ENCODE measurements at regions not wholly inside any gene's neighbourhood (a gene's known extent, or its start where the extent isn't known, plus 50 kb on each side); places are given as distances from the start of the nearest gene placed in this dataset.
"Not testable (repeated sequence)": the region's sequence is repeated elsewhere in the genome, so short reads cannot be mapped to it uniquely, and the experiment has no call there.

DNA sequence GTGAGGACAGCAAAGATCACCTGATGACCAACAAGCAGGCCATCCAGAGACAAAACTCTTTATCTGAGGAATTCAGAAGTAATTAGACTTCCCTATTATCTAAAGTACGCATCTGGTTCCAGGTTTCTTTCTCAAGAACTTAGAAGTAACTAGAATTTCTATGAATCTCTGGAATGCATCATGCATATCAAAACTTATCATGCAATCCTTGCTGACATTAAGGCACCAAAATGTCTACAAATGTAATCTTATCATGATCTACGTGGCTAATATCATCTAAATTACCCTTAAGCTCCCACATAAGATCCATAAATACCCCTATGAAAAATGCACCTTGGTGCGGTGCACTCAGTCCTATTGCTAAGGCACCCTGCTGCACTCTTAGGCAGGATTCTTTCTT, 488.1 kb upstream of the TLE4 start:
- no peak overlapping the region for H3K27ac ChIP-seq
- H3K27me3 ChIP-seq (replicated peaks) = no peaks in the 10 kb centered on the region
- no peaks in the 10 kb centered on the region; the same call in 1 of the 2 replicates for H3K9me3 ChIP-seq (replicated peaks)
- H3K4me1 ChIP-seq (replicated peaks) = no peaks in the 10 kb centered on the region
- H3K4me3 ChIP-seq = no peak overlapping the region
- H3K36me3 ChIP-seq = no peaks in the 10 kb centered on the region
- DNase-seq (ENCODE audit: low read depth in 1 of 2, low spot score in 2 of 2) = no peak

DNA sequence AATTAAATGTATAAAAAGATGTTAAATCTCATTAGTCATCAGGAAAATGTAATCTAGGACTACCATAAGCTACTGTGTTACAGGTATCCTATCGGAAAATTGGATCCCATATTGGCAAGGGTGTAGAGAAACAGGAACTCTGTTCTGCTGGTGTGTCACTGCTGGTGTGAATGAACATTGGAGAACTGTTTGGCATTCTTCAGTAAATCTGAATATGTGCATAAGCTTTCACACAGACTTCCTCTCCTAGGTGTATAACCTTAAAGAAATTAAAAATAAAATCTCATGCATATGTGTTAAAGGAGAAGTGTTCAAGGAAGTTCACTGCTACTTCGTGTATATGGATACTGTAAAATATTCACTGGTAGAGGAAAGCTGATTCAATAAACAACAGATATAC, 484.6 kb upstream of the TLE4 start:
- Histone ChIP-seq H3K4me1 (replicated peaks) (no peaks in the 10 kb centered on the region), H3K4me3 (no peak overlapping the region), H3K9me3 (replicated peaks) (no peaks in the 10 kb centered on the region; the same call in 1 of the 2 replicates), H3K27me3 (replicated peaks) (no peaks in the 10 kb centered on the region), H3K27ac (no peak overlapping the region), H3K36me3 (no peaks in the 10 kb centered on the region)
- DNase-seq (ENCODE audit: low read depth in 1 of 2, low spot score in 2 of 2) = no peak

DNA sequence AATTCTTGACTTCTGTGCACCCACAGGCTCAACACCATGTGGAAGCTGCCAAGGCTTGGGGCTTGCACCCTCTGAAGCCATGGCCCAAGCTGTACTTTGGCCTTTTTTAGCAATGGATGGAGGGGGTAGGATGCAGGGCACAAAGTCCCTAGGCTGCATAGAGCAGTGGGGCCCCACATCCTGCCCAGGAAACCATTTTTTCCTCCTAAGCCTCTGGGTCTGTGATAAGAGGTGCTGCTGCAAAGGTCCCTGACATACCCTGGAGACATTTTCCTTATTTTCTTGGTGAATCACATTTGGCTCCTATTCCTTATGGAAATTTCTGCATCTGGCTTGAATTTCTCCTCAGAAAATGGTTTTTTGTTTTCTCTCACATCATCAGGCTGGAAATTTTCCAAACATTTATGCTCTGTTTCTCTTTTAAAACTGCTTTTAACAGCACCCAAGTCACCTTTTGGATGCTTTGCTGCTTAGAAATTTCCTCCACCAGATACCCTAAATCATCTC, 482.7 kb upstream of the TLE4 start:
- Histone ChIP-seq H3K4me3 (no peak overlapping the region), H3K27ac (no peak overlapping the region), H3K9me3 (replicated peaks) (no peaks in the 10 kb centered on the region; the same call in 1 of the 2 replicates), H3K4me1 (replicated peaks) (no peaks in the 10 kb centered on the region), H3K27me3 (replicated peaks) (no peaks in the 10 kb centered on the region), H3K36me3 (no peaks in the 10 kb centered on the region)
- DNase-seq (ENCODE audit: low read depth in 1 of 2, low spot score in 2 of 2) = no peak

DNA sequence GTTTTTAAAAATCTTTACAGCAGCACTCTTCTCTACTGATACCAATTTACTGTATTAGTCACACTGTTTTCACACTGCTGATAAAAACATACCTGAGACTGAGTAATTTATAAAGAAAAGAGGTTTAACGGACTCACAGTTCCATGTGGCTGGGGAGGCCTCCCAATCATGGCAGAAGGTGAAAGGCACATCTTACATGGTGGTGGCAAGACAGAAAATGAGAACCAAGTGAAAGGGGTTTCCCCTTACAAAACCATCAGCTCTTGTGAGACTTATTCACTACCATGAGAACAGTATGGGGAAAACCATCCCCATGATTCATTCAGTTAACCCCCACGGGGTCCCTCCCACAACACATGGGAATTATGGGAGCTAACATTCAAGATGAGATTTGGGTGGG, 481.9 kb upstream of the TLE4 start:
- not testable (repeated sequence) for H3K27ac ChIP-seq; H3K4me1 ChIP-seq (replicated peaks); H3K9me3 ChIP-seq (replicated peaks); DNase-seq (ENCODE audit: low read depth in 1 of 2, low spot score in 2 of 2); H3K36me3 ChIP-seq; H3K4me3 ChIP-seq; H3K27me3 ChIP-seq (replicated peaks)

DNA sequence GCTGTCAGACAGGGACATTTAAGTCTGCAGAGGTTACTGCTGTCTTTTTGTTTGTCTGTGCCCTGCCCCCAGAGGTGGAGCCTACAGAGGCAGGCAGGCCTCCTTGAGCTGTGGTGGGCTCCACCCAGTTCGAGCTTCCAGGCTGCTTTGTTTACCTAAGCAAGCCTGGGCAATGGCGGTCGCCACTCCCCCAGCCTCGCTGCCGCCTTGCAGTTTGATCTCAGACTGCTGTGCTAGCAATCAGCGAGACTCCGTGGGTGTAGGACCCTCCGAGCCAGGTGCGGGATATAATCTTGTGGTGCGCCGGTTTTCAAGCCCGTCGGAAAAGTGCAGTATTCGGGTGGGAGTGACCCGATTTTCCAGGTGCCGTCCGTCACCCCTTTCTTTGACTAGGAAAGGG, 468.5 kb upstream of the TLE4 start:
- H3K36me3 ChIP-seq; H3K27me3 ChIP-seq (replicated peaks); H3K9me3 ChIP-seq (replicated peaks); H3K27ac ChIP-seq; H3K4me1 ChIP-seq (replicated peaks); DNase-seq (ENCODE audit: low read depth in 1 of 2, low spot score in 2 of 2); H3K4me3 ChIP-seq: not testable (repeated sequence)

DNA sequence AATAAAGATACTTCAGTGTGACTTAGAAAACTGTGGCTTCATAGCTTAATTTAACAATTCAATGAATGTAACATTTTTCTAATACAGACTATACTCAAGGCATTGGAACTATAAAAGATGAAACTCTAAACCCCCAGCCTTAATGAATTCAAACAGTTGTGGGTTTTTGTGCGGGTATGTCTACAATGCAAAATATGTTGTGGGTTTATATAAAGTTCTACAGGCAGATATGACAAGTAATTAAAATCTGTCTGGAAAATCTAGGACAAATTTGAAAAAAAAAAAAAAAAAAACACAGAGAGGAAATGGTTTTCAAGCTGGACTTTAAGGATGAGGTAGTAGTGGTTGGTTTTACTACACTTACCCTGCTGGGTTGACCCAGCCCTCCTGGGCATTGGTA, 467.5 kb upstream of the TLE4 start:
- Histone ChIP-seq H3K4me1 (replicated peaks) (no peaks in the 10 kb centered on the region), H3K27ac (no peak overlapping the region), H3K27me3 (replicated peaks) (no peaks in the 10 kb centered on the region), H3K4me3 (no peak overlapping the region), H3K9me3 (replicated peaks) (peaks cover 7% of the 10 kb centered on the region; the same call in 1 of the 2 replicates), H3K36me3 (no peaks in the 10 kb centered on the region)
- no peak for DNase-seq (ENCODE audit: low read depth in 1 of 2, low spot score in 2 of 2)

DNA sequence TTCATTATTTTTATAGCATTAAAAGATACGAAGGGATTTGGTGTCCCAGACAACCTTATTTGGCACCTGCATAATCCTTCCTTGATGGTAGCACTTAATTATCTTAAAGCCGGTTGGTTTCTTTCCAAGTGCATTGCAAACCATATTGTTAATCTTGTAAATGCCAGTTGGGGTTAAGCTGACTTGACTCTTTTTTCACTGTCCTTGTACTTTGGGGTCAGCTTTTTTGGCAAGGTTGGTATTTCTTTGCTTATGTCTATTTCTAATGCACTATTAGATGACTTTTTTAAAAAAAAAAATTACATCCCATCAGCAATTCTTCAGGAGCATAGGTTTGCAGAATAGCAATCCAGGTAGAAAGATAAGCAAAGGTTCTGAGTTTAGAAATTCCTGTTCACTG, 466.8 kb upstream of the TLE4 start:
- DNase-seq (ENCODE audit: low read depth in 1 of 2, low spot score in 2 of 2) = no peak
- peaks cover 7% of the 10 kb centered on the region; the same call in 1 of the 2 replicates for H3K9me3 ChIP-seq (replicated peaks)
- H3K27ac ChIP-seq = no peak overlapping the region
- H3K27me3 ChIP-seq (replicated peaks) = no peaks in the 10 kb centered on the region
- no peaks in the 10 kb centered on the region for H3K4me1 ChIP-seq (replicated peaks)
- H3K36me3 ChIP-seq = no peaks in the 10 kb centered on the region
- H3K4me3 ChIP-seq = no peak overlapping the region

DNA sequence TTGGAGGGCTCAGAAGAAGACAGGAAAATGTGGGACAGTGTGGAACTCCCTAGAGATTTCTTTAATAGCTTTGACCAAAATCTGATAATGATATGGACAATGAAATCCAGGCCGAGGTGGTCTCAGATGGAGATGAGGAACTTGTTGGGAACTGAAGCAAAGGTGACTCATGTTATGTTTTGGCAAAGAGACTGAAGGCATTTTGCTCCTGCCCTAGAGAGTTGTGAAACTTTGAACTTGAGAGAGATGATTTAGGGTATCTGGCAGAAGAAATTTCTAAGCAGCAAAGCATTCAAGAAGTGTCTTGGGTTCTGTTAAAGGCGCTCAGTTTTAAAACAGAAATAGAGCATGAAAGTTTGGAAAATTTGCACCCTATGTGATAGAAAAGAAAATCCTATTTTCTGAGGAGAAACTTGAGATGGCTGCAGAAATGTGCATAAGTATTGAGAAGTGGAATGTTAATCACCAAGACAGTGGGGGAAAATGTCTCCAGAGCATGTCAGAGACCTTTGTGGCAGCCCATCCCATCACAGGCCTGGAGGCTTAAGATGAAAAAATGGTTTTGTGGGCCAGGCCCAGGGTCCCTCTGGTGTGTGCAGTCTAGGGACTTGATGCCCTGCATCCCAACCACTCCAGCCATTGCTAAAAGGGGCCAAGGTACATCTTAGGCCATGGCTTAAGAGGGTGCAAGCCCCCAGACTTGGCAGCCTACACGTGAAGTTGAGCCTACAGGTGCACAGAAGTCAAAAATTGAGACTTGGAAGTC, 463.7 kb upstream of the TLE4 start:
- no peaks in the 10 kb centered on the region for H3K4me1 ChIP-seq (replicated peaks)
- no peak overlapping the region for H3K4me3 ChIP-seq
- H3K9me3 ChIP-seq (replicated peaks) = peaks cover 7% of the 10 kb centered on the region; the same call in 1 of the 2 replicates
- H3K36me3 ChIP-seq = no peaks in the 10 kb centered on the region
- H3K27ac ChIP-seq = no peak overlapping the region
- DNase-seq (ENCODE audit: low read depth in 1 of 2, low spot score in 2 of 2) = no peak
- no peaks in the 10 kb centered on the region for H3K27me3 ChIP-seq (replicated peaks)

DNA sequence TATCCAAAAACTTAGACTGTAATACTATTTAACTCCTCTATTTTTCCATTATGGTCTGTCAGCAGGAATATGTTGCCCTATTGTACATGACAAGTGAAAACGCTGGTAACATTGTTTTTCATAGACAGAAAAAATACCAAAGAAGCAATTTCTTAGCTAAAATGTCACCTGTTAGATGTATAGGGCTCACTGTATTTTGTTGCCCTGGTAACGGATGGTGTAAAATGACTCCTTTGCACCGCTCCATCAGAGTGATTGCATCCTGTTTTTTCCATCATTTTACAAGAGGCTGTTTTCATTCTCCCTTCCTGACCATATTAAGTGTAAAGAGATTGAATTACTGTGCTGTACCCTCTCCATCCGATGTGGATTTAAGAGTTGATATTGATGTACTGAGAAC, 460.1 kb upstream of the TLE4 start:
- no peak overlapping the region for H3K27ac ChIP-seq
- H3K9me3 ChIP-seq (replicated peaks) = peaks cover 7% of the 10 kb centered on the region; the same call in 1 of the 2 replicates
- no peaks in the 10 kb centered on the region for H3K36me3 ChIP-seq
- H3K27me3 ChIP-seq (replicated peaks) = no peaks in the 10 kb centered on the region
- no peak overlapping the region for H3K4me3 ChIP-seq
- no peaks in the 10 kb centered on the region for H3K4me1 ChIP-seq (replicated peaks)
- no peak for DNase-seq (ENCODE audit: low read depth in 1 of 2, low spot score in 2 of 2)

DNA sequence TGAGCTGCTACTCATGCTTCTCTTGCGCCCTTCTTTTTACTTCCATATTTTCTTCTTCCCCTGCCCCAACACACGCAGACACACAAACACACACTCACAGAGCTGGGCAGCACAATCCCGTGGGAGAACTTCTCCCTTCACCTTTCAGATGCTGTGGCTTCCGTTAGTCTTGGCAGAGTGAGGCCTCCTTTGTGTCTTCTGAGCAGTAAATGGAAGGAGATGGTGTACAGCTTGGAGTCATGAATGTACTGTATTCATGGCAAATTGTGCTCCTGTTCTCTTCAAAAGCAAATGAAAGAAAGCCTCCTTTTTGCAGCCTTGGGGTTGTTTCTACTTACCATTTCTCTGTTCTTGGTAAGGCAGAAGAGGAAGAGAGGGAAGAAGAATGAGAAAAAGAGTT, 456.6 kb upstream of the TLE4 start:
- Histone ChIP-seq H3K36me3 (no peaks in the 10 kb centered on the region), H3K4me3 (no peak overlapping the region), H3K27me3 (replicated peaks) (no peaks in the 10 kb centered on the region), H3K4me1 (replicated peaks) (no peaks in the 10 kb centered on the region), H3K9me3 (replicated peaks) (no peaks in the 10 kb centered on the region), H3K27ac (no peak overlapping the region)
- DNase-seq (ENCODE audit: low read depth in 1 of 2, low spot score in 2 of 2) = no peak

DNA sequence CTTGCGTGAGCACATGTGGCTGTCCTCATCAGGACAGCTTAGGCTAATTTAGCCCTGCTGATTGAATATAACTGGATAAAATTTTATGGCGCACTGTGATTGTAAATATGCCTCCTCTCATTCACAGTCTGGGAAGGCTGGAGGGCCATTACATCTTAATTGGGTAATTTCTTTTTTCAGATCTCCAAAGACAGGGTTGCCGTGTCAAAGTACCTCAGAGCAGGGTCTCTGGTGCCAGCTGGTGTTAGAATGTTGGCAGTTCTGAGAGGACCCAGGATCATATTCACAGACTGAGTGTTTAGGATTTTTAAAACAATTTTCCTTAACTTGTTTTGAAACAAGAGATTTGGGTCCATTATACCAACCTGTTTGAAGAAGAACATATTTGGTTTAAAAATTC, 455.7 kb upstream of the TLE4 start:
- no peak overlapping the region for H3K4me3 ChIP-seq
- no peak for DNase-seq (ENCODE audit: low read depth in 1 of 2, low spot score in 2 of 2)
- H3K27ac ChIP-seq = no peak overlapping the region
- H3K36me3 ChIP-seq = no peaks in the 10 kb centered on the region
- H3K4me1 ChIP-seq (replicated peaks) = no peaks in the 10 kb centered on the region
- no peaks in the 10 kb centered on the region for H3K9me3 ChIP-seq (replicated peaks)
- no peaks in the 10 kb centered on the region for H3K27me3 ChIP-seq (replicated peaks)

DNA sequence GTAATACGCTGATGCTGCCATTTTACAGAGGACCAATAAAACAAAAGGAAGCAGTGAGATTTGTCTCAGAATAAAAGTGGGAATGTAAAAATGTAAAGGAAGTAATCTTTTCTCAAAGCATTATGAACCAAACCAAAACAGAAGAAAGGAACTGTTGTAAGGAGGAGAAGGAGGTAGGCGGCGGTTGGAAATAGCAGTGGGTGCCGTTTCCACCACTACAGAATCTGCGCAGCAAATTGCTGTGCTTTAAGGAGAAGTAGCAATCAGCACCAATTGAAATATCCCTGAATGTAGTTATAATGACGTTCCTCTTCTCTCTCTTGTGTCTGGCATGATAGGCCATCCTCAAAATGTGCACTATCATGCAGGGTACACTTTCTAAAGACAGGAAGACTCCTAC, 455.1 kb upstream of the TLE4 start:
- H3K27ac ChIP-seq = no peak overlapping the region
- no peak overlapping the region for H3K4me3 ChIP-seq
- no peaks in the 10 kb centered on the region for H3K27me3 ChIP-seq (replicated peaks)
- H3K9me3 ChIP-seq (replicated peaks) = no peaks in the 10 kb centered on the region
- DNase-seq (ENCODE audit: low read depth in 1 of 2, low spot score in 2 of 2) = no peak
- H3K36me3 ChIP-seq = no peaks in the 10 kb centered on the region
- H3K4me1 ChIP-seq (replicated peaks) = no peaks in the 10 kb centered on the region

DNA sequence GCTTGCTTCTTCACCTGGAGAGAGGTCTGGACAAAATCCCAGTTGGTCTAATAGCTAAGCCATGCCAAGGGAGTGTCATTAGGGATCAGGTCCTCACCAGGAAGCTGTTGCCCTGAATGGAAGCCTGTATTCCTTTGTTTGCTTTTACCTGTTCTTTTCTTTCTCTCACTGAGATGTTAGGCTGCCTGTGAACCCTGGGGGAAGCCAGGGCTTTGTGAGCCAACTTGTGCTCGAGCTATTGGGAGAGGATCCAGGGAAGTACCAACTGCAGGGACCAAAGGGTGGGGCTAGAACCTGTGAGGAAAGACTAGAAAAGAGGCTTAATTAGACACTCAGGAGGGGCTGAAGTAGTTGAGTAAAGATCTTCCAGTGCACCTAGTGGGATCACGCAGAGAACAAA, 451.2 kb upstream of the TLE4 start:
- DNase-seq (ENCODE audit: low read depth in 1 of 2, low spot score in 2 of 2) = no peak
- no peaks in the 10 kb centered on the region for H3K4me1 ChIP-seq (replicated peaks)
- no peaks in the 10 kb centered on the region for H3K36me3 ChIP-seq
- no peak overlapping the region for H3K27ac ChIP-seq
- H3K9me3 ChIP-seq (replicated peaks) = no peaks in the 10 kb centered on the region
- no peak overlapping the region for H3K4me3 ChIP-seq
- H3K27me3 ChIP-seq (replicated peaks) = no peaks in the 10 kb centered on the region

DNA sequence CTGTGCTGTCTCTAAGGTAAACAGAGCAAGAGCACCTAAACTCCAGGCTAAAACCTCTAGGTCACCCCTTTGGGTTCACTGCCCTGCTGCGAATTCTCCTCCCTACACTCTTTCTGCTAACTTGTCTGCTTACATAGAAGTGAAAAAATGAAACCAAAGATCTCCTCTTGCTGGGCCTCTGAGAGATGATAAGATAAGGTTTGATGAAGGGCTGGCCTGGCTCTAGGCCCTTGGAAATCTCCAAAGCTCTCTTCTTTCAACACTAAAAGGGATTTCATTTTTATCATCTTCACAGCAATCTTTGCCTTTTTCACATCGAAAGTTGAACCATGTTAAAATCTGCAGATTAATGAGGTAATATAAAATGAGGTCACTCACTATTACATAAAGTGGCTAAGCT, 450.8 kb upstream of the TLE4 start:
- H3K9me3 ChIP-seq (replicated peaks) = no peaks in the 10 kb centered on the region
- H3K27ac ChIP-seq = no peak overlapping the region
- H3K36me3 ChIP-seq = no peaks in the 10 kb centered on the region
- H3K27me3 ChIP-seq (replicated peaks) = no peaks in the 10 kb centered on the region
- no peak for DNase-seq (ENCODE audit: low read depth in 1 of 2, low spot score in 2 of 2)
- no peaks in the 10 kb centered on the region for H3K4me1 ChIP-seq (replicated peaks)
- H3K4me3 ChIP-seq = no peak overlapping the region

DNA sequence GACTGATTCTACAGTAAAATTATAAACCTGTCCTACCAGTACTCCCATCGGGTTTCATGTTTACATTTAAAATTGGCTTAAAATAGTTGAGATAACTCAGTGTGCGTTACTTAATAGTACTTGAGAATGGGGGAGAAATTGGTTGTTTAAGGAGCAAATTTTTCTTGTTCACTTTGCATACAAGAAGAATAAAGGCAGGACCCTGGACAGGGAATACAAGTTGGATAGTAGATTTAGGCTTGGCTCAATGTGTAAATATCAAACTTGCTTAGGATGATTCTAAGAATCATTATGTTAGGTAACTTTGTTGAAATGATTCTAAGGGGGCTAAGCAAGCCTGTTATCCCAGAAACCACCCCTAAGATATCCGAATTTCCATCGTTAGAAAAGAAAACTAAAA, 448.4 kb upstream of the TLE4 start:
- Histone ChIP-seq H3K4me3 (no peak overlapping the region), H3K36me3 (no peaks in the 10 kb centered on the region), H3K4me1 (replicated peaks) (no peaks in the 10 kb centered on the region), H3K27me3 (replicated peaks) (no peaks in the 10 kb centered on the region), H3K27ac (no peak overlapping the region), H3K9me3 (replicated peaks) (no peaks in the 10 kb centered on the region)
- no peak for DNase-seq (ENCODE audit: low read depth in 1 of 2, low spot score in 2 of 2)
